Retinal pigment epithelial cell (primary cell): ENCODE measurements at regions not wholly inside any gene's neighbourhood (a gene's known extent, or its start where the extent isn't known, plus 50 kb on each side); places are given as distances from the start of the nearest gene placed in this dataset.

ENCODE experiments used
- DNase-seq: peaks from one replicate; pipeline ENCODE4 v3.0.0-alpha.2; 2010; ENCODE audit warnings: low read depth
- H3K4me3 ChIP-seq: 2 replicates; pipeline ENCODE4 v1.5.1; 2011; ENCODE audit warnings: mild to moderate bottlenecking, low read length, control low read depth, moderate library complexity
- TF ChIP-seq, protein P1 (sequence below): conservative IDR thresholded peaks from 2 replicates; pipeline ENCODE4 v1.5.1; 2011; ENCODE audit warnings: low read depth, low read length, control low read depth, inconsistent platforms

DNA sequence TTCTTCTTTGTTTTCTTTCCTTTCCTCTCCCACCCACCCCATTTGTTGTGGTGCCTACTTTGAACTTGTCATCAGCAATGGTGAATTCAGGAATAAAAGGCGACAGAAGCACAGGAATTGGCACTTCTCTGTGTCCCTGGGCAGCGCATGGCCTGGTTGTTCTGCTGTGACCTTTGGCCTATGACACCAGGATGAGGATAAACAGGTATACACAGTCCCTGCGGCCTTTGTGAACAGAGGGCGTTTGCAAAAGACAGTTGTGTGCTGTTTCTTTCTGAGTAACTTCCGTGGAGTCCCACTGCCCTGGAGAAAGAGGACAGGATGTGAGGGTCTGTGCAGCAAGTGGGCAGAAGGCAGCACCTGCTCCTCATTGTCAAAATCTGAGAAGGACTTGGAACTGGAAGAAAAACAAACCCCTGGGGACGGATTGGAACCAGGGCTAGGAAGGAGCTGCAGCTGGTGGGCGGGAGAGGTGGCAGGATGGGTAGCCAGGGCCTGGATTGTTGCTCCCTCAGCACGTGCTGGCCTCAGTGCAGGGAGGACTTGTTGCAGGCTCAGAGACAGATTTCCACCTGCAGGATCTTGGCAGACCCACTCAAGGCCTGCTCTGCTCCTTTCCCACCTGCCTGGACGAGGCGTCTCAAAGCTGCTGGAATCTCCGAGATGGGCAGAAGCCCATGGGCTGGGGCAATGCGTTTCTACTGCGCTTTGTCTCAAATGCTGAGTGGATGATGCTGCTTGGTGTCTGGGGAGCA, 159.5 kb downstream of the ACKR3 start:
- TF ChIP-seq, protein P1, sequence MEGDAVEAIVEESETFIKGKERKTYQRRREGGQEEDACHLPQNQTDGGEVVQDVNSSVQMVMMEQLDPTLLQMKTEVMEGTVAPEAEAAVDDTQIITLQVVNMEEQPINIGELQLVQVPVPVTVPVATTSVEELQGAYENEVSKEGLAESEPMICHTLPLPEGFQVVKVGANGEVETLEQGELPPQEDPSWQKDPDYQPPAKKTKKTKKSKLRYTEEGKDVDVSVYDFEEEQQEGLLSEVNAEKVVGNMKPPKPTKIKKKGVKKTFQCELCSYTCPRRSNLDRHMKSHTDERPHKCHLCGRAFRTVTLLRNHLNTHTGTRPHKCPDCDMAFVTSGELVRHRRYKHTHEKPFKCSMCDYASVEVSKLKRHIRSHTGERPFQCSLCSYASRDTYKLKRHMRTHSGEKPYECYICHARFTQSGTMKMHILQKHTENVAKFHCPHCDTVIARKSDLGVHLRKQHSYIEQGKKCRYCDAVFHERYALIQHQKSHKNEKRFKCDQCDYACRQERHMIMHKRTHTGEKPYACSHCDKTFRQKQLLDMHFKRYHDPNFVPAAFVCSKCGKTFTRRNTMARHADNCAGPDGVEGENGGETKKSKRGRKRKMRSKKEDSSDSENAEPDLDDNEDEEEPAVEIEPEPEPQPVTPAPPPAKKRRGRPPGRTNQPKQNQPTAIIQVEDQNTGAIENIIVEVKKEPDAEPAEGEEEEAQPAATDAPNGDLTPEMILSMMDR = no peak
- DNase-seq = no peak

DNA sequence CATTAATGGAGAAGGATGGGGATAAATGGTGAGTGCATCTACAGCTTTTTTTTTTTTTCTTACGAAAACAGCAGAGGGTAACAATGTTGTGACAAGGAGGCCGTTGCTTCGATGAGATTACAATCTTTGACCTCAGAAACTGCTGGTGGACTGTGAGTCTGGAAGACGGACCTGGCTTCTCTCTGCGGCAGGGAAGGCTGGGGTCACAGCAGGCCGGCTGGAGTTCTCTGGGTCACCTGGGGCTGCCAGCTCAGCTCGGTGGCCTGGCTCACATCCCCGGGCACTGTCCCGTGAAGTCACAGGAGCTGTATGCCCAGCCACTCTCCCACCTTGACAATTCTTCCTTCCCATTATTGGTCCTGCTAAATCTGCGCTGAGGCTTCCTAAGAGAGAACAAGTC, 160.8 kb downstream of the ACKR3 start:
- DNase-seq = no peak
- TF ChIP-seq, protein P1 = no peak
- no peak overlapping the region for H3K4me3 ChIP-seq

More for the DNA sequence above, 159.5 kb downstream of the ACKR3 start:
- H3K4me3 ChIP-seq = no peak overlapping the region

DNA sequence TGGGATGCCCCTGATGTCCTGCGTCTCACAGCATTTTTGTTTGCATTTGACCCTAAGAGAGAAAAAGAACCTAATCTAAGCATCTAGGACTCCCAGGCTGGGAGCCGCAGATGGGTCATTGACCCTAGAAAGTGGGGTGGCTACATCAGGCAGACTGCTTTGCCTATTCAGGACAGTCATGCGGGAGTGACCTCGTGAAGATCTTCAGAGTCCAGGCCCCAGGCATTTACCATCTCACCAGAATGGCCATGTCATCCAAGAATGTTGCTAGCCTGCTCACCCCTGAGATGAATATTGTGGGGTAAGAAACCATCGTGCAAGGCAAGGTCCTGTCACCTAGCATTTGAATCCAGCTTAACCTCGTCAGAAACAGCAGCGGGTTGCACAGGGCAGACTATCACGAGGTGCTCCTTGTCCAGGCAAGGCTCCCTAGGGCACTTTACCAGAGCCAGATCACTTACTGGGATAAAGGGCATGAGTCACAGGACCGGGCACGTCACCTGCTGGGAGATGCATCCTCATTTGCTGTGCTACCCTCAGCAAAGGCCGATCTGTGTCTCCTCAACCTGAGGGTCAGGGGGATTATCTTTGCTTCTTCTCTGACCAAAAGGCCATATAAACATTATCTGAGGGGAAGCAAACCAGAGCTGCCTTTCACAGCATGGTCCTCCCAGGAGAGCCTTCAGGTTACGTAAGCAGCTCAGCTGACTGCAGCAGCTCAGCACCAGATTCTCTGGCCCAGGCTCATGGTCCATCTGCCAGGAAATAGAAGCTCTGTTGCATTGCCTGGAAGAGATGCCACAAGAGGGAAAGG, 162.3 kb downstream of the ACKR3 start:
- DNase-seq = peak; percentile 80
- TF ChIP-seq, protein P1 = no peak
- H3K4me3 ChIP-seq = no peak overlapping the region

DNA sequence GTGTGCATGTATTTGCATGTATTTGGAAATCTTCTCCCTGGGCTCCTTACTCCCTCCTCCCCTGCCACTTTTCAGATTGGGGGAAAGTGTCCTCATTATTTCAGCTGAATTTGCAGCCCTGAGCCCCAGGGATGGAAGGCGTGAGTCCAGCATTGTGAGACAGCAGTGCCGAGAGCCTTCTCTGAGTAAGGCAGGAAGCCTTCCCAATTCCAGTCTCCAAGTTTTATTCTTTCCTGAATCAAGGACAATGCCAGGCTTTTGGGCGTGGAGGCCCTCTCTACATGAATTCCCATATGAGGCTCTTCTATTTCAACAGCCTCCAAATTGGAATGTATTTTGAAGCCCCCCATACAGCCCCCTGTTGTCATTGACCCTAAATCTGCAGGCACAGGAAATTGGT, 163.5 kb downstream of the ACKR3 start:
- H3K4me3 ChIP-seq = no peak overlapping the region
- no peak for DNase-seq
- TF ChIP-seq, protein P1 = no peak

DNA sequence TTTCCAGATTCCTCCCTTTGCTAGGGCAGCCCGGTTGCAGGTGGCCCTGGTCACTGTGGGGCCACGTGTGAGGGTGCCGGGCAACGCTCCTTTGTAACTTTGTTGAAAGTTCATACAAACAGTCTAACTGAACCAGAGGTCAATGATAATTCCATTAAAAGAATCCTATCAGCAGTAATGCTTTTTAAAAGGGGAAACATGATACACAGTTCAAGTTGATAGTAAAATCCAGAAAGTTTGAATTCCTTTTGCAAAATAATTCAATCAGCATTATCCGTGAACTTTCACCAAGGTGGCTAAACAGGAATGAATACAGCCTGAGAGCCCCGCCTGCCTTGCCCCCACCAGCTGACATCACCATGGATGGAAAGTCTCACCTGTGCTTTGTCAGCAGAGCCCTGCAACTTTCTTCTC, 166.2 kb downstream of the ACKR3 start:
- no peak overlapping the region for H3K4me3 ChIP-seq
- TF ChIP-seq, protein P1 = no peak
- no peak for DNase-seq

DNA sequence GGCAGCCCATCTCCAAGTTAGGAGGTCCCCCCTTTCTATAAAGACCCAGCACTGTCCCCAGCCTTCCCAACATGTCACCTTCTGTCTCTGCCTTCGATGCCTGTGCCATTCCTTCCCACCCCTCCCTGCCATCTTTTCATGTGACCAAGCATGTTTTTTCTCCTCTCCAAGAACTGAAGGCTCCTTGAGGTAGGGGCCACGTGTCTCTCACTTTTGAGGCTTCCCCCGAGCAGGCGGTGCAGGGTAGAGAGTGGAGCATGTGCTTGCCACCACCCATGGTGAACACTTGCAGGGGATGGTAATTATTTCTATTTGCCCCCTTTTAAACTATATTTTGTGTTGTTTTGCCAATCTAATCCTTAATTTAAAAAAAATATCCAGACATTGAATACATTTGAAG, 168.4 kb downstream of the ACKR3 start:
- DNase-seq = no peak
- no peak overlapping the region for H3K4me3 ChIP-seq
- TF ChIP-seq, protein P1 = no peak
